HCT116 (cell line): ENCODE measurements at regions not wholly inside any gene's neighbourhood (a gene's known extent, or its start where the extent isn't known, plus 50 kb on each side); places are given as distances from the start of the nearest gene placed in this dataset.

Source experiments
- ATAC-seq: fragments of 200-7000 bp; cut with Tn5 transposase; 2 replicates; pipeline ENCODE4 v1.9.1; 2020; ENCODE audit warnings: mild to moderate bottlenecking, moderate library complexity
- BruUV-seq: library from RNA; stranded (reverse); fragments of 400-500 nt; replicated peaks from 2 replicates; lab custom pipeline; 2021; lab: Mats Ljungman, UMichigan
- CTCF ChIA-PET: fragments of 300-600 bp; sonication (Branson Sonifier 250); formaldehyde crosslinking; loops from one replicate; lab custom pipeline; 2021; ENCODE audit warnings: antibody characterized with exemption; lab: Charles Lee
- POLR2A ChIA-PET: fragments of 300-600, 350-600 bp; sonication (Branson Sonifier 250); formaldehyde crosslinking; loops from one replicate; lab custom pipeline; 2021; ENCODE audit warnings: antibody characterized with exemption; lab: Charles Lee
- RAD21 ChIA-PET, 2 experiments: fragments of 300-600 bp; sonication (Branson Sonifier 250); formaldehyde crosslinking; loops; one replicate each; lab custom pipeline; 2023; ENCODE audit warnings: low total read pairs in 2 of 2; ENCODE audit not compliant: uncharacterized antibody in 2 of 2, unreplicated experiment in 2 of 2, low non-redundant PET in 1 of 2; lab: Charles Lee
- DNase-seq: peaks from one replicate; pipeline ENCODE4 v3.0.0-alpha.2; 2010; ENCODE audit warnings: low read depth, low spot score
- H2AFZ ChIP-seq: fragments of 200-600 bp; shearing (Covaris generic), sonication (generic); 2 replicates; pipeline ENCODE4 v1.6.1; 2017; ENCODE audit warnings: low read depth, mixed run types, mixed read lengths, antibody characterized with exemption, low read length; ENCODE audit not compliant: poor library complexity, severe bottlenecking
- H3K27ac ChIP-seq: 2 replicates; pipeline ENCODE4 v1.5.1; 2012; ENCODE audit warnings: low read depth, low read length
- H3K27me3 ChIP-seq: fragments of 200-600 bp; sonication (generic); 2 replicates; pipeline ENCODE4 v1.6.1; 2016; ENCODE audit warnings: mixed run types, low read length, mixed read lengths; ENCODE audit not compliant: insufficient read depth
- H3K36me3 ChIP-seq, 2 experiments: fragments of 200-500 bp in 1 of 2; fragments of 200-600 bp in 1 of 2; sonication (Bioruptor generic) in 1 of 2; sonication (generic) in 1 of 2; 2 replicates each; pipeline versions ENCODE4 v1.5.1 to v1.6.1; 2014 to 2016; ENCODE audit warnings: low read length in 2 of 2, inconsistent platforms in 1 of 2, mixed read lengths in 1 of 2, mixed run types in 1 of 2; ENCODE audit not compliant: insufficient read depth in 2 of 2, control insufficient read depth in 1 of 2
- H3K4me1 ChIP-seq, 2 experiments: fragments of 200-600 bp in 1 of 2; sonication (generic) in 1 of 2; 2 replicates each; pipeline versions ENCODE4 v1.5.1 to v1.6.1; 2012 to 2017; ENCODE audit warnings: low read length in 2 of 2, inconsistent platforms in 1 of 2, mild to moderate bottlenecking in 1 of 2, mixed read lengths in 1 of 2, mixed run types in 1 of 2, moderate library complexity in 1 of 2; ENCODE audit not compliant: insufficient read depth in 2 of 2, control insufficient read depth in 1 of 2
- H3K4me2 ChIP-seq: fragments of 200-600 bp; sonication (generic); 2 replicates; pipeline ENCODE4 v1.6.1; 2017; ENCODE audit warnings: mixed run types, low read length, mixed read lengths
- H3K4me3 ChIP-seq, 2 experiments: fragments of 200-600 bp in 1 of 2; sonication (generic) in 1 of 2; replicated peaks in 1 of 2; 2 replicates each; pipeline ENCODE4 v1.5.1; 2011 to 2016; ENCODE audit warnings: low read length in 2 of 2, control low read depth in 1 of 2, low read depth in 1 of 2, mild to moderate bottlenecking in 1 of 2, mixed read lengths in 1 of 2, mixed run types in 1 of 2
- H3K79me2 ChIP-seq: fragments of 200-600 bp; sonication (generic); 2 replicates; pipeline ENCODE4 v1.6.1; 2017; ENCODE audit warnings: mild to moderate bottlenecking, mixed run types, low read length, moderate library complexity, mixed read lengths; ENCODE audit not compliant: insufficient read depth
- H3K9ac ChIP-seq: fragments of 200-600 bp; sonication (generic); 2 replicates; pipeline ENCODE4 v1.6.1; 2016; ENCODE audit warnings: low read length, mixed read lengths
- H3K9me2 ChIP-seq: fragments of 200-600 bp; sonication (generic), shearing (Covaris generic); 2 replicates; pipeline ENCODE4 v1.6.1; 2017; ENCODE audit warnings: mixed run types, mild to moderate bottlenecking, moderate library complexity; ENCODE audit not compliant: insufficient read depth
- H3K9me3 ChIP-seq, 2 experiments: fragments of 200-500 bp in 1 of 2; fragments of 200-600 bp in 1 of 2; sonication (Bioruptor generic) in 1 of 2; sonication (generic) in 1 of 2; 2 replicates each; pipeline ENCODE4 v1.6.1; 2014 to 2017; ENCODE audit warnings: low read length in 2 of 2, mixed read lengths in 2 of 2, inconsistent platforms in 1 of 2, low read depth in 1 of 2, mild to moderate bottlenecking in 1 of 2, mixed run types in 1 of 2, moderate library complexity in 1 of 2; ENCODE audit not compliant: control insufficient read depth in 1 of 2, insufficient read depth in 1 of 2
- H4K20me1 ChIP-seq: fragments of 200-600 bp; sonication (generic), shearing (Covaris generic); 2 replicates; pipeline ENCODE4 v1.6.1; 2017; ENCODE audit warnings: mixed run types, mild to moderate bottlenecking, moderate library complexity; ENCODE audit not compliant: insufficient read depth
- CEBPB ChIP-seq: IDR thresholded peaks from 2 replicates; pipeline ENCODE4 v1.6.1; 2012; ENCODE audit warnings: low read depth
- EGR1 ChIP-seq: IDR thresholded peaks from 2 replicates; pipeline ENCODE4 v1.6.1; 2012; ENCODE audit warnings: low read depth
- EZH2 ChIP-seq: fragments of 200-600 bp; sonication (generic); IDR thresholded peaks from 2 replicates; pipeline ENCODE4 v1.6.1; 2017; ENCODE audit warnings: antibody characterized with exemption, mixed run types
- EZH2phosphoT487 ChIP-seq: fragments of 200-600 bp; IDR thresholded peaks from 2 replicates; pipeline ENCODE4 v1.6.1; 2018; ENCODE audit warnings: antibody characterized with exemption, borderline replicate concordance
- JUND ChIP-seq: IDR thresholded peaks from 2 replicates; pipeline ENCODE4 v1.6.1; 2012
- POLR2A ChIP-seq: IDR thresholded peaks from 2 replicates; pipeline ENCODE4 v1.7.0; 2011; ENCODE audit warnings: borderline replicate concordance; ENCODE audit not compliant: insufficient read depth, insufficient read length; ENCODE audit errors: extremely low read depth
- POLR2AphosphoS5 ChIP-seq: IDR thresholded peaks from 2 replicates; pipeline ENCODE4 v1.6.1; 2011; ENCODE audit warnings: mild to moderate bottlenecking, low read depth, low read length, moderate library complexity
- RAD21 ChIP-seq: IDR thresholded peaks from 2 replicates; pipeline ENCODE4 v1.6.1; 2012; ENCODE audit warnings: low read depth, mild to moderate bottlenecking
- SP1 ChIP-seq: IDR thresholded peaks from 2 replicates; pipeline ENCODE4 v1.6.1; 2012; ENCODE audit warnings: low read depth
- YY1 ChIP-seq: IDR thresholded peaks from 2 replicates; pipeline ENCODE4 v1.6.1; 2011; ENCODE audit warnings: low read length, low read depth, moderate library complexity, mild to moderate bottlenecking; ENCODE audit not compliant: insufficient replicate concordance; ENCODE audit errors: extremely low read depth
- ZFX ChIP-seq: fragments of 450-650 bp; IDR thresholded peaks from 2 replicates; pipeline ENCODE4 v1.6.1; 2017
- ZNF274 ChIP-seq: fragments of 200-500 bp; sonication (Bioruptor generic); IDR thresholded peaks from 2 replicates; pipeline ENCODE4 v1.6.1; 2014; ENCODE audit warnings: mild to moderate bottlenecking, low read depth, low read length, inconsistent platforms
- intact Hi-C: fragments of 100-400 bp; cut with micrococcal nuclease; formaldehyde crosslinking; loops from 2 replicates; pipeline ENCODE4 v1.10.0; 2022
- TF ChIP-seq, protein P1 (sequence below): IDR thresholded peaks from 2 replicates; pipeline ENCODE4 v1.6.1; 2011; ENCODE audit warnings: mild to moderate bottlenecking, low read length, moderate library complexity; ENCODE audit not compliant: insufficient replicate concordance; ENCODE audit errors: extremely low read depth
- TF ChIP-seq, protein P2 (sequence below), 3 experiments: fragments of 200-600 bp in 1 of 3; sonication (generic) in 1 of 3; IDR thresholded peaks in 2 of 3; conservative IDR thresholded peaks in 1 of 3; 2 replicates each; pipeline ENCODE4 v1.5.1; 2012 to 2017; ENCODE audit warnings: low read depth in 2 of 3, low read length in 2 of 3, antibody characterized with exemption in 1 of 3, borderline replicate concordance in 1 of 3, control low read depth in 1 of 3, mild to moderate bottlenecking in 1 of 3, mixed read lengths in 1 of 3, mixed run types in 1 of 3, moderate library complexity in 1 of 3; ENCODE audit not compliant: insufficient read depth in 1 of 3
- TF ChIP-seq, protein P3 (sequence below): IDR thresholded peaks from 2 replicates; pipeline ENCODE4 v1.6.1; 2012

DNA sequence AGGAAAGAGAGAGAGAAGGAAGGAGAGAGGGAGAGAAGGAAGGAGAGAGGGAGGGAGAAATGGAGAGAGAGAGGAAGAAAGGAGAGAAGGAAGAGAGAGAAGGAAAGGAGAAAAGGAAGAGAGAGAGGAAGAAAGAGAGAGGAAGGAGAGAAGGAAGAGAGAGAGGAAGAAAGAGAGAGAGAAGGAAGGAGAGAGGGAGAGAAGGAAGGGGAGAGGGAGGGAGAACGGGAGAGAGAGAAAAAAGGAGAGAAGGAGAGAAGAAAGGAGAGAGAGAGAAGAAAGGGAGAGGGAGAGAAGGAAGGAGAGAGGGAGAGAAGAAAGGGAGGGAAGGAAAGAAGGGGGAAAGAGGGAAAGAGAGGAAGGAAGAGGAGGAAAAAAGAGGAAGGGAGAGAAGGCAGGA is 1070.7 kb downstream of the UQCRFS1 start:
- no peak for TF ChIP-seq POLR2AphosphoS5
- no peak for TF ChIP-seq YY1
- no peak for TF ChIP-seq JUND
- no peak for TF ChIP-seq CEBPB
- TF ChIP-seq ZNF274: no peak
- TF ChIP-seq RAD21: no peak
- TF ChIP-seq, protein P1, sequence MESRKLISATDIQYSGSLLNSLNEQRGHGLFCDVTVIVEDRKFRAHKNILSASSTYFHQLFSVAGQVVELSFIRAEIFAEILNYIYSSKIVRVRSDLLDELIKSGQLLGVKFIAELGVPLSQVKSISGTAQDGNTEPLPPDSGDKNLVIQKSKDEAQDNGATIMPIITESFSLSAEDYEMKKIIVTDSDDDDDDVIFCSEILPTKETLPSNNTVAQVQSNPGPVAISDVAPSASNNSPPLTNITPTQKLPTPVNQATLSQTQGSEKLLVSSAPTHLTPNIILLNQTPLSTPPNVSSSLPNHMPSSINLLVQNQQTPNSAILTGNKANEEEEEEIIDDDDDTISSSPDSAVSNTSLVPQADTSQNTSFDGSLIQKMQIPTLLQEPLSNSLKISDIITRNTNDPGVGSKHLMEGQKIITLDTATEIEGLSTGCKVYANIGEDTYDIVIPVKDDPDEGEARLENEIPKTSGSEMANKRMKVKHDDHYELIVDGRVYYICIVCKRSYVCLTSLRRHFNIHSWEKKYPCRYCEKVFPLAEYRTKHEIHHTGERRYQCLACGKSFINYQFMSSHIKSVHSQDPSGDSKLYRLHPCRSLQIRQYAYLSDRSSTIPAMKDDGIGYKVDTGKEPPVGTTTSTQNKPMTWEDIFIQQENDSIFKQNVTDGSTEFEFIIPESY: no peak
- TF ChIP-seq EGR1: no peak
- TF ChIP-seq ZFX: no peak
- TF ChIP-seq, protein P2, sequence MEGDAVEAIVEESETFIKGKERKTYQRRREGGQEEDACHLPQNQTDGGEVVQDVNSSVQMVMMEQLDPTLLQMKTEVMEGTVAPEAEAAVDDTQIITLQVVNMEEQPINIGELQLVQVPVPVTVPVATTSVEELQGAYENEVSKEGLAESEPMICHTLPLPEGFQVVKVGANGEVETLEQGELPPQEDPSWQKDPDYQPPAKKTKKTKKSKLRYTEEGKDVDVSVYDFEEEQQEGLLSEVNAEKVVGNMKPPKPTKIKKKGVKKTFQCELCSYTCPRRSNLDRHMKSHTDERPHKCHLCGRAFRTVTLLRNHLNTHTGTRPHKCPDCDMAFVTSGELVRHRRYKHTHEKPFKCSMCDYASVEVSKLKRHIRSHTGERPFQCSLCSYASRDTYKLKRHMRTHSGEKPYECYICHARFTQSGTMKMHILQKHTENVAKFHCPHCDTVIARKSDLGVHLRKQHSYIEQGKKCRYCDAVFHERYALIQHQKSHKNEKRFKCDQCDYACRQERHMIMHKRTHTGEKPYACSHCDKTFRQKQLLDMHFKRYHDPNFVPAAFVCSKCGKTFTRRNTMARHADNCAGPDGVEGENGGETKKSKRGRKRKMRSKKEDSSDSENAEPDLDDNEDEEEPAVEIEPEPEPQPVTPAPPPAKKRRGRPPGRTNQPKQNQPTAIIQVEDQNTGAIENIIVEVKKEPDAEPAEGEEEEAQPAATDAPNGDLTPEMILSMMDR (IDR thresholded peaks at IDR 0.05 in 2 of 3, conservative IDR thresholded peaks at IDR 0.05 in 1 of 3; ENCODE audit: borderline replicate concordance in 1 of 3, insufficient read depth in 1 of 3, low read depth in 2 of 3, low read length in 2 of 3): no peak
- no peak for TF ChIP-seq EZH2
- TF ChIP-seq POLR2A: no peak
- TF ChIP-seq, protein P3, sequence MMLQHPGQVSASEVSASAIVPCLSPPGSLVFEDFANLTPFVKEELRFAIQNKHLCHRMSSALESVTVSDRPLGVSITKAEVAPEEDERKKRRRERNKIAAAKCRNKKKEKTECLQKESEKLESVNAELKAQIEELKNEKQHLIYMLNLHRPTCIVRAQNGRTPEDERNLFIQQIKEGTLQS: no peak
- no peak for TF ChIP-seq SP1
- TF ChIP-seq EZH2phosphoT487: no peak
- H3K4me2 ChIP-seq: no peak overlapping the region
- no peaks in the 10 kb centered on the region for H3K36me3 ChIP-seq
- no peak overlapping the region for H2AFZ ChIP-seq
- no peak for DNase-seq
- no peak overlapping the region for H3K9ac ChIP-seq
- H3K4me3 ChIP-seq: no peak overlapping the region
- H3K27ac ChIP-seq: no peak overlapping the region
- H3K27me3 ChIP-seq: no peaks in the 10 kb centered on the region
- ChIA-PET CTCF (no interaction called here), RAD21 (no interaction called here), POLR2A (no interaction called here)
- no peaks in the 10 kb centered on the region for H3K4me1 ChIP-seq
- H3K9me2 ChIP-seq: no peaks in the 10 kb centered on the region
- no TSS peak for BruUV-seq
- H4K20me1 ChIP-seq: no peaks in the 10 kb centered on the region
- ATAC-seq: no peak
- H3K79me2 ChIP-seq: no peaks in the 10 kb centered on the region
- intact Hi-C loops: no loop called here
- H3K9me3 ChIP-seq: peaks cover 0 to 33% of the 10 kb centered on the region in 2 experiments; a peak in 2 of 4 replicates
